ENCODE measurements at regions not wholly inside any gene's neighbourhood (a gene's known extent, or its start where the extent isn't known, plus 50 kb on each side); places are given as distances from the start of the nearest gene placed in this dataset.
"Not testable (repeated sequence)": the region's sequence is repeated elsewhere in the genome, so short reads cannot be mapped to it uniquely, and the experiment has no call there.

DNA sequence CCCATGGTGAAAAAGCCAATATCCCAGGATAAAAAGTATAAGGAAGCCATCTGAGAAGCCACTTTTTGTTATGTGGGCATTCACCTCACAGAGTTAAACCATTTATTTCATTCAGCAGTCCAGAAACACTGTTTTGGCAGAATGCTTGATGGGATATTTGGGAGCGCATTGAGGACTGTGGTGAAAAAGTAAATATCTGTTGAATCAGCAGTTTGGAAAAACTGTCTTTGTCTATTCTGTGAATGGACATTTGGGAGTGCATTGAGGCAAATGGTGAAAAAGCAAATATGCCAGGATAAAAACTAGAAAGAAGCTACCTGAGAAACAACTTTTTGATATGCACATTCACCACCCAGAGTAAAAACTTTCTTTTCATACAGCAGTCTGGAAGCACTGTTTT is 276.2 kb upstream of the TRIM48 start:
- H3K9me3 ChIP-seq: peaks cover 3% of the 10 kb centered on the region

DNA sequence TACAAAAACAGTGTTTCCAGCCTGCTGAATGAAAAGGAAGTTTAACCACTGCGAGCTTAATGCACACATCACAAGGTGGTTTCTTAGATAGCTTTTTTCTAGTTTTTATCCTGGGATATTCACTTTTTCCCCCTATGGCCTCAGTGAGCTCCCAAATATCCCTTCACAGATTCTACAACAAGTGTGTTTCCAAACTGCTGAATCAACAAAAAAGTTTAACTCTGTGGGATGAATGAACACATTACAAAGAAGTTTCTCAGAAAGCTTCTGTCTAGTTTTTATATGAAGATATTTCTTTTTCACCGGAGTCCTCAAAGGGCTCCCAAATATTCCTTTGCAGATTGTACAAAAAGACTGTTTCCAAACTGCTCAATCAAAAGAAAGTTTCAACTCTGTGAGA is 233.1 kb upstream of the TRIM48 start:
- not testable (repeated sequence) for H3K4me3 ChIP-seq; DNase-seq (ENCODE audit: extremely low spot score in 2 of 2); H3K27me3 ChIP-seq; H3K4me1 ChIP-seq; H3K36me3 ChIP-seq; H3K27ac ChIP-seq
- peaks cover 19% of the 10 kb centered on the region for H3K9me3 ChIP-seq
- intact Hi-C loops (cut with DNase I): loop anchor here (10.0 kb wide), 1 partner anchor 56 kb away; no protein-coding TSS in a partner anchor

More for the DNA sequence above, 276.2 kb upstream of the TRIM48 start:
- TF ChIP-seq, protein P1, sequence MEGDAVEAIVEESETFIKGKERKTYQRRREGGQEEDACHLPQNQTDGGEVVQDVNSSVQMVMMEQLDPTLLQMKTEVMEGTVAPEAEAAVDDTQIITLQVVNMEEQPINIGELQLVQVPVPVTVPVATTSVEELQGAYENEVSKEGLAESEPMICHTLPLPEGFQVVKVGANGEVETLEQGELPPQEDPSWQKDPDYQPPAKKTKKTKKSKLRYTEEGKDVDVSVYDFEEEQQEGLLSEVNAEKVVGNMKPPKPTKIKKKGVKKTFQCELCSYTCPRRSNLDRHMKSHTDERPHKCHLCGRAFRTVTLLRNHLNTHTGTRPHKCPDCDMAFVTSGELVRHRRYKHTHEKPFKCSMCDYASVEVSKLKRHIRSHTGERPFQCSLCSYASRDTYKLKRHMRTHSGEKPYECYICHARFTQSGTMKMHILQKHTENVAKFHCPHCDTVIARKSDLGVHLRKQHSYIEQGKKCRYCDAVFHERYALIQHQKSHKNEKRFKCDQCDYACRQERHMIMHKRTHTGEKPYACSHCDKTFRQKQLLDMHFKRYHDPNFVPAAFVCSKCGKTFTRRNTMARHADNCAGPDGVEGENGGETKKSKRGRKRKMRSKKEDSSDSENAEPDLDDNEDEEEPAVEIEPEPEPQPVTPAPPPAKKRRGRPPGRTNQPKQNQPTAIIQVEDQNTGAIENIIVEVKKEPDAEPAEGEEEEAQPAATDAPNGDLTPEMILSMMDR (IDR thresholded peaks at IDR 0.05): no peak
- TF ChIP-seq POLR2AphosphoS5 (IDR thresholded peaks at IDR 0.05; ENCODE audit: insufficient read depth in 1 of 2, low read depth in 1 of 2): no peak
- no peak for TF ChIP-seq POLR2A (IDR thresholded peaks at IDR 0.05)
- H3K27ac ChIP-seq: no peak overlapping the region
- no peaks in the 10 kb centered on the region for H3K4me1 ChIP-seq
- H3K4me3 ChIP-seq: no peak overlapping the region
- no peaks in the 10 kb centered on the region for H3K27me3 ChIP-seq
- intact Hi-C loops (cut with DNase I): no loop called here
- no peaks in the 10 kb centered on the region for H3K36me3 ChIP-seq
- DNase-seq (ENCODE audit: extremely low spot score in 2 of 2): no peak

DNA sequence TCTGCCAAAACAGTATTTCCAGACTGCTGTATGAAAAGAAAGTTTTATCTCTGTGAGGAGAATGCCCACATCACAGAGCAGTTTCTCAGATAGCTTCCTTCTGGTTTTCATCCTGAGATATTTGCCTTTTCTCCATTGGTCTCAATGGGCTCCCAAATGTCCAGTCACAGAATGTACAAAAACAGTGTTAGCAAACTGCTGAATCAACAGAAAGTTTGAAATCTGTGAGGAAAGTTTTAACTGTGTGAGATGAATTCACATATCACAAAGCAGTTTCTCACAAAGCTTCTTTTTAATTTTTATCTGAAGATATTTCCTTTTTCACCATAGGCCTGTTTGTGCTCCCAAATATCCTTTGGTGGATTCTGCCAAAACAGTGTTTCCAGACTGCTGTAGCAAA is 207.2 kb upstream of the TRIM48 start:
- Histone ChIP-seq H3K36me3 (no peaks in the 10 kb centered on the region), H3K27ac (no peak overlapping the region), H3K4me3 (no peak overlapping the region), H3K4me1 (no peaks in the 10 kb centered on the region), H3K9me3 (peaks cover 27% of the 10 kb centered on the region), H3K27me3 (no peaks in the 10 kb centered on the region)
- DNase-seq (ENCODE audit: extremely low spot score in 2 of 2): no peak
- intact Hi-C loops (cut with DNase I): no loop called here
- no peak for TF ChIP-seq POLR2A (IDR thresholded peaks at IDR 0.05)
- TF ChIP-seq, protein P1 (IDR thresholded peaks at IDR 0.05): no peak
- no peak for TF ChIP-seq POLR2AphosphoS5 (IDR thresholded peaks at IDR 0.05; ENCODE audit: insufficient read depth in 1 of 2, low read depth in 1 of 2)

DNA sequence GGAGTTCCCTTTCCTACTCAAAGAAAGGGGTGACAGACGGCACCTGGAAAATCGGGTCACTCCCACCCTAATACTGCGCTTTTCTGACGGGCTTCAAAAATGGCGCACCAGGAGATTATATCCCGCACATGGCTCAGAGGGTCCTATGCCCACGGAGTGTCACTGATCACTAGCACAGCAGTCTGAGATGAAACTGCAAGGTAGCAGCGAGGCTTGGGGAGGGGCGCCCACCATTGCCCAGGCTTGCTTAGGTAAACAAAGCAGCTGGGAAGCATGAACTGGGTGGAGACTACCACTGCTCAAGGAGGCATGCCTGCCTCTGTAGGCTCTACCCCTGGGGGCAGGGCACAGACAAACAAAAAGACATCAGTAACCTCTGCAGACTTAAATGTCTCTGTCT is 177.4 kb upstream of the TRIM48 start:
- intact Hi-C loops (cut with DNase I): loop anchor here (10.0 kb wide), 1 partner anchor 60 kb away; no protein-coding TSS in a partner anchor
- not testable (repeated sequence) for H3K4me3 ChIP-seq; H3K27ac ChIP-seq; H3K4me1 ChIP-seq; DNase-seq (ENCODE audit: extremely low spot score in 2 of 2); H3K36me3 ChIP-seq; H3K9me3 ChIP-seq; H3K27me3 ChIP-seq

DNA sequence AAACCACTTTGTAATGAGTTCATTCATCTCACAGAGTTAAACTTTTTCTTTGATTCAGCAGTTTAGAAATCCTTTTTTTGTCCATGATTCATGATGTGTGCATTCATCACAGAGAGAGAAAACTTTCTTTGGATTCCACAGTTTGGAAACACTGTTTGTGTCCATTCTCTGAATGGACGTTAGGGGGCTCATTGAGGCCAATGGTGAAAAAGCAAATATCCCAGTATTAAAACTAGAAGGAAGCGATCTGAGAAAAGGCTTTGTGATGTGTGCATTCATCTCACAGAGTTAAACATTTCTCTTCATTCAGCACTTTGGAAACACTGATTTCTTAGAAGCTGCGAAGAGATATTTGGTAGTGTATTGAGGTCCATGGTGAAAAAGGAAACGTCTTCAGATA is 155.6 kb upstream of the TRIM48 start:
- peaks cover 12% of the 10 kb centered on the region for H3K9me3 ChIP-seq

More for the DNA sequence above, 155.6 kb upstream of the TRIM48 start:
- TF ChIP-seq POLR2AphosphoS5 (IDR thresholded peaks at IDR 0.05; ENCODE audit: insufficient read depth in 1 of 2, low read depth in 1 of 2) (no peak), POLR2A (IDR thresholded peaks at IDR 0.05) (no peak)
- TF ChIP-seq, protein P1 (IDR thresholded peaks at IDR 0.05): no peak
- Histone ChIP-seq H3K4me3 (no peak overlapping the region), H3K4me1 (no peaks in the 10 kb centered on the region), H3K27ac (no peak overlapping the region), H3K27me3 (no peaks in the 10 kb centered on the region), H3K36me3 (no peaks in the 10 kb centered on the region)
- DNase-seq (ENCODE audit: extremely low spot score in 2 of 2): no peak
- intact Hi-C loops (cut with DNase I): no loop called here

Measured in vagina (tissue), 2 donors.